ENCODE measurements at regions not wholly inside any gene's neighbourhood (a gene's known extent, or its start where the extent isn't known, plus 50 kb on each side); places are given as distances from the start of the nearest gene placed in this dataset.

GRCh38 chr18:34978953-34979608 lies 62.1 kb upstream of the MAPRE2 start:
- peak; percentile 73 for DNase-seq (ENCODE audit: extremely low read depth, low read depth)
- no peak for TF ChIP-seq CTCF (IDR thresholded peaks at IDR 0.05; ENCODE audit: low read depth, low read length)

GRCh38 chr18:34981487-34981886 lies 59.7 kb upstream of the MAPRE2 start:
- no peak for TF ChIP-seq CTCF (IDR thresholded peaks at IDR 0.05; ENCODE audit: low read depth, low read length)
- DNase-seq (ENCODE audit: extremely low read depth, low read depth): no peak

GRCh38 chr18:34985963-34986362 lies 55.2 kb upstream of the MAPRE2 start:
- TF ChIP-seq CTCF (IDR thresholded peaks at IDR 0.05; ENCODE audit: low read depth, low read length): no peak
- DNase-seq (ENCODE audit: extremely low read depth, low read depth): no peak

GRCh38 chr18:34990597-34990996 lies 50.6 kb upstream of the MAPRE2 start:
- TF ChIP-seq CTCF (IDR thresholded peaks at IDR 0.05; ENCODE audit: low read depth, low read length): no peak
- no peak for DNase-seq (ENCODE audit: extremely low read depth, low read depth)

- no peak for TF ChIP-seq CTCF (IDR thresholded peaks at IDR 0.05; ENCODE audit: low read depth, low read length)
- no peak for DNase-seq (ENCODE audit: extremely low read depth, low read depth)
These were observed 50.1 kb upstream of the MAPRE2 start for GRCh38 chr18:34991152-34991551.
